ENCODE measurements at regions not wholly inside any gene's neighbourhood (a gene's known extent, or its start where the extent isn't known, plus 50 kb on each side); places are given as distances from the start of the nearest gene placed in this dataset.

DNA sequence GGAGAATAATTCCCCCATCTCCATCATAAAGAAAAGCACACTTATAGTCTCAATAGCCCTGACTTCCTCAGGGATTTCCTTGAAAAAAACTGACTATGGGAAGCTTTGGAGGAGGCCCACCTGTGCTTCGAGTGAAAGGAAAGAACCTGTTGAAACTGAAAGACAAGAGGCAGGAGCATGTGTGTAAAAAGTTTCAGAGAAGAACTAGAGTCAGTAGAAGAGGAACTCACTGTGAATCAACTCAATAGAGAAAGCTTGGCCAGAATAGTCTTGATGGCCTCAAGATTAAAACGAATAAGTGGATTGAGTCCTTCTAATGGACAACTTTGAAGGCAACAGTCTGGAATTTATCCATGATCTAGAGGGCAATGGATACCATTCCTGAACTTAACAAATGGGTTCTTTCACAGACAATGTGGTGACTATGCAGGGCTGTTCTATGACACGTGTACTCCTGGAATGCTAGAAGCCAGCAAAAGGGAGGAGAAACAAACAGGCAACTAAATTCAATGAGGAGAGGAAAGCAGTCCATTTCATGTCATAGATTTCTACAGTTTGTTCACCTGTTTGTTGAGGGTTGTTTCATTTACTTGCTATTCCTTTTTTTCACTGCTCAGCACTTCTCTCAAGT is 442.3 kb downstream of the GRB14 start:
- DNase-seq (ENCODE audit: low read depth): no peak

DNA sequence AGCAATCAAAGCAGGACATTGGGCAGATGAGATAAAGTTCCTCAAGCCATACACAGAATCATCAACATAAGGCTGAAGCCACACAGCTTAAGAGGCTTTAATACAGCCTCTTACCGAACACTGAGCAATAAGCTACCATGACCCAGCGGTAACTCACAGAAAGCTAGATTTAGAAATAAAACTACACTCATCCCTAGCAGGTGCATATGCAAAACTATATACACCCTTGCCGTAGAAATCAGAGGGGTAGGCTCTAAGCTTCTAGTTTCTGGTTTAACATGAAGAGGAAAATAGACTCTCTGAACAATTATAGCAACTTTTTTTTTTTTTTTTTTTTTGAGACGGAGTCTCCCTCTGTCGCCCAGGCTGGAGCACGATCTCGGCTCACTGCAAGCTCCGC is 428.8 kb upstream of the FIGN start:
- no peak for DNase-seq (ENCODE audit: low read depth)

DNA sequence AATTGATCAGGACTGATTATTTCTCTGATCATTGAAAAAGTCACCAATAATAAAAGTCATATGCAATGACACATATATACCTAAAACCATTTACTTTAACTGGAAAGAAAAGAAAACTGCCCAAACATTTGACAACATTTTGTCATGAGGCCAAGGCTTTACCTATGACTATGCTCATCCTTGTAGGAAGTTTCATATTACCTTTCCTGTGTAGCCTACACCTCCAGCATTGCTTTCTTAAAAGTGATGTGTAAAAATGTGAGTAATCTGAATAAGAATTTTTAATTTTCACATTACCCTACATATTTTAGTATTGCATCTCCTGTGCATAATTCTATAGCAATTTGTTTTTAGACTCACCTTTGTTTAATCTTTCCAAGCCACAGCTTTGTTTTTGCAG is 419.8 kb upstream of the FIGN start:
- DNase-seq (ENCODE audit: low read depth): no peak

DNA sequence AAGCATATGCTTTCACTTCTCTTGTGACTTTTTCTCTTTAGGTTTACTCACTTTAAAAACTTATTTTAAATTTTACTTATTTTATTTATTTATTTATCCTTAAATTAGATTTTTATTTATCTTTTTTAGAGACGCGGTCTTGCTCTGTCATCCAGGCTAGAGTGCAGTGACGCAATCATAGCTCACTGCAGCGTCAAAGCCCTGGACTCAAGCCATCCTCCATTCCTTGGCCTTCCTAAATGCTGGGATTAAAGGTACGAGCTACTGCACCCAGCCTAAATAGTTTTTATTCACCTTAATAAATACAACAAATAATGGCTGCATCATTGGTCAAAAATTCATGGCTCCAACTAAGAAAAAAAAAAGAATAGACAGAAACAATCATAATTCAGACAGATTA is 415.7 kb upstream of the FIGN start:
- peak; percentile 25 for DNase-seq (ENCODE audit: low read depth)

DNA sequence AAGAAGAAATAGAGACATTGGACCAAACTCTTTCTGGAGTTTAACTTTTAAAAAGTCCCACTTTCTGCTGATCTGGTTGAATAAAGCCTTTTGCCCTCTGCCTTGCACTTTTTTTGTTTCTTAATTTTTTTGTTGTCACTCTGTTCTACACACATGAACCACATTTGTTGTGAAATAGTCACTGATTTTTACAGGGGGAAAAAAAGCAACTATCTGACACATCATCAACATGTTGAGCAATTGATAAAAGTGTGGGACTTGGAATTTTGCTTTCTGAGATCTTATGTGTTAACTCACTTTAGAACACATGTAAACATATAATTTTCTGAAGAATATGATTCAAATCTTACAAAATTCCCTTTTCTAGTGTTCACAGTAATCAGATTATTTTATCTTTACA is 414.8 kb upstream of the FIGN start:
- DNase-seq (ENCODE audit: low read depth): no peak

DNA sequence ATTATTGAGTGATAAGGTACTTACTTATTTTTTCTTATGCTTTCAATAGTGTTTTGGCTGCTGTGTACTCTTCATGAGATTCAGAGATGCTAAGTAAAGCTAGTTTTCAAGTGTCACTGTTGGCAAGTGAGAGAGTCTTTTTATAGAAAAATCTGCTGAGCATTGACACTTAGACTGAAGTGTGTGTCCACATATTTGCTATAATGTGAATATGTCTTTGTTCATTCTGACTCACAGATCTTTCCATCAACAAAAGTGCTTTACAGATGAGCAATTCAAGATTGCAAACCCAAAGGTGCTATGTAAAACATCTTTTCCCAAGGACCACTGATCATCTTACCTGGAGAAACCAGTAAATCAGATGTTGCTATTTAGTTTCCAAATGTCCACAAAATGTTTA is 410.6 kb upstream of the FIGN start:
- no peak for DNase-seq (ENCODE audit: low read depth)

DNA sequence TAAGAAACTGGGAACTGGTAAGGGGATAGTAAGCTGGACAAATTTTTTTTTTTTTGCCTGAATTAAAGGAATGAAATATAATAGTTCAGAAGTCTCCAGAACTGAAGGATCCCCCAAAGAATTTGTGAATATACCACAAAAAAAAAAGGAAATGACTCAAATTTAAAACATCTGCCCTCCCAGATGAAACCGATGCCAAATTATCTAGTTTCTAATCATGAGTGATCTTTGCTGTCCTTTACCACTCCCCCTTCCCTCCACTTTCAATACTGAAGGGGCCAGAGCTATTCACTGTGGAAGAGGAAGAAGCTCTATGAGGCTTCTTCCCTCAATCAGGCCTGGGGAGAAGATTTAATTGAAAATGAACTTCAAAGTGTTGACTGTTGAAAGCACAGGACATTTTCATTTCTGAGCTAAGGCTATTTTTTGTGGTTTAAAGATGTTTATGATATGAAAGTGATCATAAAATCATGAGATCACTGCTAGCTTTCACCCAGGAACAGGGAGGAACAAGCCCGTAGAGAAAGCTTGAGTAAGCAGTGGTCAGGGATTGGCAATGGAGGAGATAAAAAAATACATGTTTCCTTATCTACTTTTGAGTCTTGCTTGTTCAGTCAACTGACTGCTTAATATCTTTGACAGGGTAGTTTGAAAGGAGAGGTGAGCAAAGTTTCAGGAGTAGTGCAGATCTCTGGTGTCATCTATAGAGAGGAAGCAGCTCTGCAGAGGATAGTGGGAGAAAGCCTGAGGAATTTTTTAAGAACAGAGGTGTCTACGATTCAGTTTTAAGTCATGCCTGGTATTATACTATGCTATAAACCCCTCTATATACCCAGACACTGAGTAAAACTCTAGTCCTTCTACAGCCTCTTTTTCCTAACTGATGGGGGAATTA is 409.5 kb upstream of the FIGN start:
- DNase-seq (ENCODE audit: low read depth): peak; percentile 36

DNA sequence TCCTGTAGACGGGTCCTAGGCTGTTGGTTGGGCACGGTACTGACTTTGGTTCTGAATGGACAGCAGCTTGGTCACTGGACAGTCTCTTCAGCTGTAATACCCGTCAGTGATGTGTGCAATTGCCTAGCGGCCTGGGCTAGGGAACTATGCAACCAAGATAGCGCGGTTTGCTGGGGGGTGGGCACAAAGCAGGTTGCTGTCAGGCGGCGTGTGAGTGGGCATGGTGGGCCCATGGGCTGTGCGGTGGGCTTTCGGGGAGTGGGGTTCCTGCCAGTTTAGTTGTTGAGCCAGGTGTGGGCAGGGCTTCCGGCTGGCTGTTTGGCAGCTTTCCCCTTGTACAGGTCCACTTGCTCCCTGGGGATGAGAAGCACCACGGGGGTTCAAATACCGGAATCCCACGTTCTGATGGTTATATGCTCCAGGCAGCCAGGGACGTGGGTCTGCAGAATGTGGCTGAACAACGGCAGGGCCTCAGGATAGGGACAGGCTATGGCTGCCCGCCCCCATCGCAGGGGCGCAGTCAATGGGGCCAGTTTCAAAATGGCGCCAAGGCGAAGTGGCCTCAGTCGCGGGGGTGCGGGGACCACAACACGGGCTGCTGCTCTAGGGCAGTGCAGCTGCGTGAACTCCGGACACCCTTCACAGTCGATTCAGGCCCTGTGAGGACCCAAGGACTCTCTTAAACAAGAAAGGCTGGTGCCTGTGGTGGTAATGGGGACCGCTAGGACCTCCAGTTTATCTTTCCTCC is 407.5 kb upstream of the FIGN start:
- no peak for DNase-seq (ENCODE audit: low read depth)

DNA sequence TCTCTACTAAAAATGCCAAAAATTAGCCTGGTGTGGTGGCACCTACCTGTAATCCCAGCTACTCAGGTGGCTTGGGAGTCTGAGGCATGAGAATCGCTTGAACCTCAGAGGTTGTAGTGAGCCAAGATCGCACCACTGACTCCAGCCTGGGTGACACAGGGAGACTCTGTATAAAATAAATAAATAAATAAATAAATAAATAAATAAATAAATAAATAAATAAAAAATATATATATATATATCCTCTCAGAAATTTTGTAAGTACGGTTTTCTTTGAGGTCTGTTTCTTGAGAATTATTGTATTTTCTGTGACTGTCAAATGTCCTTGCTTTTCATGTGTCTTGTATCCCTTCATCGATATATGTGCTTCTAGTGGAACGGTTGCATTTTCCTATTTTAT is 406.9 kb upstream of the FIGN start:
- no peak for DNase-seq (ENCODE audit: low read depth)

DNA sequence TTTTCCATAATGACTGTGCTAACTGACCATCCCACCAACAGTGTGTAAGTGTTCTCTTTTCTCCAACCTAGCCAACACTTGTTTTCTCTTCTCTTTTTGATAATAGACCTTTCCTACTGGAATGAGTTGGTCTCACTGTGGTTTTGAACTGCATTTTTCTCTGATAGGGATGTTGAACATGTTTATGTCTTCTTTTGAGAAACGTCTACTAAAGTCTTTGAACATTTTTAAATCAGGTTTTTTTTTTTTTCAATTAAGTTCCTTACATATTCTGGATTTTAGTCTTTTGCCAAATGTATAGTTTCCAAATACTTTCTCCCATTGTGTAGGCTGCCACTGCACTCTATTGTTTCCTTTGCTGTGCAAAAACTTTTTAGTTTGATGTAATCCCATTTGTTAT is 405.5 kb upstream of the FIGN start:
- no peak for DNase-seq (ENCODE audit: low read depth)

DNA sequence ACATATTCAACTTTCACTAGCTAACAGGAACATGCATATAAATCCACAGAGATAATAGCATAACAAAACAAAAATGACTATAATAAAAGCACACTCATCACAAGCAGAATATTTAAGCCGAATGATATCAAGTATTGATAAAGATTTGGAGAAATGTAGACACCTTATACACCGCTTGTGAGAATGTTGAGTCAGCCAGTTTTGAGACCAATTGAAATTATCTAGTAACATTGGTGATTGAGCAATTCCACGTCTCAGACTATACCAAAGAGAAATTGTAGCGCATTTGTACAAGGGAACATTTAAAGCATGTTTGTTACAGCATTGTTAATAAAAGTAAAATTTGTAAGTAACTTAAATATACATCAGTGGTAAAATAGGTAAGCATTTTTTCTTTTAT is 402.9 kb upstream of the FIGN start:
- no peak for DNase-seq (ENCODE audit: low read depth)

DNA sequence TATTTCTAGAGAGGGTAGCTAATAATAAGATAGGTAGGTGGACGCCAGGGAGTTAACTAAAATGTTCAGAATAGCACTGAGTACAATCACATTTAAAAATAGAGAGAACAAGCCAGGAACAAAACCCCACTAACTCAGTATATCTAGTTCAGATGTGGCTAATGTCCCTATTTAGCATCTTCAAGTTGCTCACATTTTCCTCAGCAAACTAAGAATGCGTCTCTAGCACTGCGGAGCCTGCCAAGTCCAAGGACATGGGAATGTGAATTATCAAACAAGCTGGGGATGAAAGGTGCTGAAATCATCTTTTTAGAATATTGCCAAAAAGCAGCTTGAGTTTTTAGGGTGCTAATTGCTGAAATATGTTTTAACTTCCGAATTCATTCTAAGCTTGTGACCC is 398.5 kb upstream of the FIGN start:
- no peak for DNase-seq (ENCODE audit: low read depth)

DNA sequence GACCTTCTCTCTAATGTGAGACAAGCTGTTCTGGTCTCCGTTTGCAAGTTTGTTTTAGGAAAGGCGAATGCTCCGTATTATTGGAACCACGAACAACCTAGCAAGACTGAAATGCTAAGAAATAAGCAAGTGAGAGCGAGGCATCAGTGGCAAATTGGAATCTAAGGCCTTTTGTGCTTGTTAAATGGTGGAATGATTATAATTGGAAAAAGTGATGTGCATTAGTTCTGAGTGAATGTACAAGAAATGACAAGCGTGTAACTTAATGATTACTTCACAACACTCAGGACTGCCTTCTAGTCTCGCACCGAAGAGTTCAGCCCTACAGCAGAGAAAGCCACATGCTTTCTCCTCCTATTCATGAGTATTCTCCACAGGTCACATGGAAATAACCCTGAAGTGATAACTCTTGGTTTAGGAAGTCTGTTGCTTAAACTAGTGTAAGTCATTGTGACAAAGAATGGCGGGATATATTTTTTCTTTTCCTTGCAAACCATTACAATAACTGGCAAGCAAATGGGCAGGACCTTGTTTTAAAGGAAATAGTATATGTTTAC is 392.2 kb upstream of the FIGN start:
- no peak for DNase-seq (ENCODE audit: low read depth)

DNA sequence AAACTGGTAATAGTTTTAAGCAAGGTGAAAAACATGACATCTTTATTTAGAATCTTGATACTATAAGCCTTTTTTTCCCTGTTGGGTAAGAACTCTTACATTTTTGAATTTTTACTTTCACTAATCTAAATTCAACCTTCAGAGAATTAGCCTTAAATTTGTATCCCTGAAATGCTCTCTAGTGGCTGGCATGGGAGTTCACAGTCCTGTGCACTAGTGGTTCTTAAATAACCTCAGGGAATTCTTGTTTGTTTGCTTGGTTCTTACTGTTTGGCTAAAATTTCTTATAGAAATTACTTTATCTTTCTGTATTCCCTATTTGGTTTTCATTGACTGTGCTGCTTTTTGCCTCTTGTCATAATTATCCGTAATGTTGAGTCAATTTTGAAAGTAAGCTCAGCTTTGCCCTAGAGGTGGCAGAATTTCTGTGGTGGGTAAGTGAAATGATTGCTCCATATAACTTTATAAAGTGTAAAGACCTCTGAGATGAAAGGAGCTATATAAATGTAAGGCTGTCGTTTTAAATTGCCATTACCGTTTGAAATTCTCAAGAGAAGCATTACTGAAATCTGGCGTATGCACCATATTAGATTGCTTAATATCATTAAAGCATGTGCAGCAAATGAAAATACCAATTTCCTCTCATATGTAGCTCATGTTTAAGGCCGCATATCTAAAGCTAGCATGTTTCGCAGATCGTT is 391.3 kb upstream of the FIGN start:
- DNase-seq (ENCODE audit: low read depth): no peak

DNA sequence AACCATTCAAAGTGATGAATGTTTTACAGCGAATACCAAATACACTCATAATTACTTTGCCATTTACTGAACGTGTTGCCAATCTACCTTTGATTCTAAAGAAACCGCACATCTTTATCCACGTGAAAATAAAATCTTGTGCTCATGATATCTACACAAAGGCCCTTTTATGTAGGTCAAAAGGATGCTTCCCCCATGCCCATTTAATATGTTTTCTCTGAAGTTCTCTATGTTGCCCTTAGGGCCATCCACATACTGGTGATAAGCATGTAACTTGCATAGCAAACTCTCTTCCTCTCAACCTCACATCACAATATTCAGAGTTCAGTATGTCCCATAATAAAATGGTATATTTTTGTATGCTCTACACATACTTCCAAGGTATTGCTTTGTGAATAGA is 380.0 kb upstream of the FIGN start:
- DNase-seq (ENCODE audit: low read depth): no peak

DNA sequence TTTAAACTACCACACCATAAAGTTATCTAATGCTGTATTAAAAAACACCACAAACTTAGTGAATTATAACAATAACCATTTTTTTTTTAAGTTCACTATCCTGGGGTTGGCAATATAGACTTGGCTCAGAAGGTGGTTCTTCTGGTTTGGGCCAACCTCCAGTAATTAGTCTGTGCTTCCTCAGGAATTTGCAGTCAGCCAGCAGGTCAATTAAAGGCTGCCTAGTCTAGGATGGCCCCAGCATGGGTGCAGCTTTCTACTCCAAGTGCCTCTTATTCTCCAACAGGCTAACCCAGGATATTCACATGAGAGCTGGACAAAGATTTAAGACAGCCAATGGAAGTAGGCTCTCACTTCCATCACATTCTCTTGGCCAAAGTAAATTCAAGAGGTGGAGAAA is 379.1 kb upstream of the FIGN start:
- DNase-seq (ENCODE audit: low read depth): no peak

DNA sequence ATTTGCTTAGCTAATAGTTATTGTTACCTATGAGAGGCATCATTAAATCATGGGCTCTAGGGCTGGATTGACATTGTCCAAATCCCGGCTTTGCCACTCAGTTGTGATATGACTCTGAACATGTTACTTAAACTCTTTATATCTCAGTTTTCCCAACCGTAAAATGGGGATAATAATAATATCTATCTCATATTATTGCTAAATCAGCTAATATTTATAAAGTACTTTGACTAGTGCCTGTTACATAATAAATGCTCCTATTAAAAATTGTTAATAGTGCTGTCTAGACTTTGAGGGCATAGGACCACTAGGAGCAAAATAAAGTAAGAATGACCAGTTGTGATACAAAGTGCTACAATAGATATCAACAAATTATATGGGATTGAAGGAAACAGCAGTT is 376.3 kb upstream of the FIGN start:
- DNase-seq (ENCODE audit: low read depth): no peak

DNA sequence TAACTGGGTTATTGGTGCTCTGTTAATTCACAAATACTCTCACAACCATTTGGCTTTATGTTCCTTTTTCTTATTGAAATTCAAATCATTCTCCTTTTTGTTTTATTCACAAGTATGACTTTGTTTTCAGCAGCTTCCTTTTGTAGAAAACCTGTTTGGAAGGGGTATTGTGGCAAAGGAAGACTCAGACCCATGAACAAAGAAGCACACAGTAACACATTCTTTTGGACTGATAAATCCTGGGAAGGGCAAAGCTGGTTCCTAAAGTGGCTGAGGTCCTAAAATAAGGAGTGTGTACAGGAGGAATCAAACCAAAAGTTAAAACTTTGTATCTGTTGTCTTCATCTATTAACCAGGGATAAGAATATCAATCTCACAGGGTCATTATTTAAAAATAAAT is 374.7 kb upstream of the FIGN start:
- DNase-seq (ENCODE audit: low read depth): no peak

DNA sequence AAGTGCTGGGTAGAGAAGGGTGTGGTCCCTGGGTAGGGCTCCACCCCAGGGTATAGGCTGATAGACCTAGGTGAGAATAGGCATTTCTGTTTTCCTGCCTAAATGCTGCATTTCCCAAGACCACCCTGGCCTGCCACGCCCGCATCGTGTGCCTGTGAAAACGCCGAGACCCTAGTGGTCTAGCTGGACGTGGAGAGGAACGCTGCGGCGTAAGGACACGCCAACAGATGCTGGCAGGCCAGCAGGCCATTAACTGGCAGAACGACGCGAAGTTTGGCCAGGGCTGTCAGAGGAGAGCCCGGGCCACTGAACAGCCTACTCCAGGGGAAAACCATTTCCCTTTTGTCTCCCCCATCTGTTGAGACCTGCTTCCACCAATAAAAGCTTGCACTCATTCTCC is 373.2 kb upstream of the FIGN start:
- no peak for DNase-seq (ENCODE audit: low read depth)

DNA sequence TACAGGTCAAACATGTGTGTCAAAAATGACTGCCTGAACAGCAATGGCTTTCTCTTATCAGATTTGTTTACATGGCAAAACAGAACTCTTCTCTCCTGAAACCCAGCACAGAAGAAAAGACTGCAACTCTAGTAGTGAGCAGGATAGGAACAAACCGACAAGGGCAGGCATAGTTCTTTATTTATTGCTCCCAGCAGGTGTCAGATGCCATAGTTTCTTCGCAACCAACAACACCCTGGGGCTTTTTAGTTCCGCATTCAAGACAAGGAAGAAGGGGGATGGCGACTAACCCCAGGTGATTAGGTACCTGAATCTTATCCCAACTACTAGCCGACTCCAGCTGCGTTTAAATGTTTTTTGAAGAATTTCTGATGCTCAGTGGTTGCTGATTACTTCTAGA is 367.5 kb upstream of the FIGN start:
- no peak for DNase-seq (ENCODE audit: low read depth)

DNA sequence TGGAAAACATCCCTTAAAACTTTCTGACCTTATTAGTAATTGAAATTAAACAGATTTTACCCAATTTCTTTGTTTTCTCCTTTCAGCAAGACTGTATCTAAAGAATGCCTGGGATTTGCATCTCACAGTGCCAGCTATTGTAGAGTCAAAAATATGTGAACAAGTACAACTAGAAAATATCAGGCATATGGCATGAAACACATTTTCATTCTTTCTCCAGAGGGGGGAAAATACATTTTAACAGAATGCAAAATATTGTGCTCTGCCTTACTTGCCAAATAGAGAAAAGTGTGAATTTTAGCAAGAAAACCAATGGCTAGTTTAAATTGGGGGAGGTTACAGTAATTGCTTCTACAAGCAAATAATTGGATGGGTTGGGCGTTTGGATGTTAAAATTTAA is 366.6 kb upstream of the FIGN start:
- no peak for DNase-seq (ENCODE audit: low read depth)

DNA sequence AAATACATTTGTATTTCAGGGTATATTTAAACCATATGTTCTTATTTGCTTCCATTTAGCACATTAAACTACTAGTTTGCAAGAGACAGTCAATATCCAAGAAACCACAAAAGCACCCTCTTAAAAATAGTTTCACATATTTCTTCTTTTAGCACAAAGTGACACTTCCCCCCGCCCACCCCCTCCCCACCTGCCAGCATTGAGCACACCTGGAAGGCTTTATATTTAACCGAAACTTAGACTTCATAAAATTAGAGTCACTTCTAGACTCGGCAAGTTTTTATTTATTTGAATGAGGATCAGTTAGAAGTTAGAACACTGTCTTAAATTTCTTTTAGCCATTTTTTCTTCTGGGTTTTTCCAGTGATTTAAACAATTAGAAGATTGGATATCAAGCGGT is 355.9 kb upstream of the FIGN start:
- no peak for DNase-seq (ENCODE audit: low read depth)

All from RPMI7951 (cell line).